ENCODE measurements at regions not wholly inside any gene's neighbourhood (a gene's known extent, or its start where the extent isn't known, plus 50 kb on each side); places are given as distances from the start of the nearest gene placed in this dataset.

DNA sequence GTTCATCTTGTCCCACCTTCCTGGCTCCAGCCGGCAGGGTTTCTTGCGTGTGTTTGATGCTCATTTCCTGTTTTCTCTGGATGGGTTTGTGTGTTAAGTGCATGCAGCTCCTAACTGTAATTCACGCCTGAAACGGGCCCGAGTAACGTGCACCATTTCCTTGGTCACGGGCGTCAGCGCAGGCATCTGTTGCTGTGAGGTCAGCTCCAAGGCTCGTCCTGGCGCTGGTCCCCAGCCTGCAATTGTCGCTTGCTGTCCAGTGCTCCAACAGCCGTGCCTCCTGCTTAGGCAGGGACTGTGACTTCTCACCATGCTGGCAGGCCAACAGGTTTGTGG lies 201.1 kb downstream of the GLRX3 start:
- intact Hi-C loops (cut with DNase I) = no loop called here
- no peaks in the 10 kb centered on the region for H3K27me3 ChIP-seq (replicated peaks; ENCODE audit: insufficient read depth)
- TF ChIP-seq POLR2AphosphoS5 (IDR thresholded peaks at IDR 0.05) (no peak), POLR2A (IDR thresholded peaks at IDR 0.05) (no peak)
- TF ChIP-seq, protein P1, sequence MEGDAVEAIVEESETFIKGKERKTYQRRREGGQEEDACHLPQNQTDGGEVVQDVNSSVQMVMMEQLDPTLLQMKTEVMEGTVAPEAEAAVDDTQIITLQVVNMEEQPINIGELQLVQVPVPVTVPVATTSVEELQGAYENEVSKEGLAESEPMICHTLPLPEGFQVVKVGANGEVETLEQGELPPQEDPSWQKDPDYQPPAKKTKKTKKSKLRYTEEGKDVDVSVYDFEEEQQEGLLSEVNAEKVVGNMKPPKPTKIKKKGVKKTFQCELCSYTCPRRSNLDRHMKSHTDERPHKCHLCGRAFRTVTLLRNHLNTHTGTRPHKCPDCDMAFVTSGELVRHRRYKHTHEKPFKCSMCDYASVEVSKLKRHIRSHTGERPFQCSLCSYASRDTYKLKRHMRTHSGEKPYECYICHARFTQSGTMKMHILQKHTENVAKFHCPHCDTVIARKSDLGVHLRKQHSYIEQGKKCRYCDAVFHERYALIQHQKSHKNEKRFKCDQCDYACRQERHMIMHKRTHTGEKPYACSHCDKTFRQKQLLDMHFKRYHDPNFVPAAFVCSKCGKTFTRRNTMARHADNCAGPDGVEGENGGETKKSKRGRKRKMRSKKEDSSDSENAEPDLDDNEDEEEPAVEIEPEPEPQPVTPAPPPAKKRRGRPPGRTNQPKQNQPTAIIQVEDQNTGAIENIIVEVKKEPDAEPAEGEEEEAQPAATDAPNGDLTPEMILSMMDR (IDR thresholded peaks at IDR 0.05) = no peak
- DNase-seq (ENCODE audit: low spot score) = no peak
- H3K36me3 ChIP-seq = no peaks in the 10 kb centered on the region
- H3K27ac ChIP-seq = no peak overlapping the region
- H3K9me3 ChIP-seq = no peaks in the 10 kb centered on the region
- 70% methylated on average over 13 of the region's 13 CpGs for WGBS
- H3K4me3 ChIP-seq = no peak overlapping the region
- no peaks in the 10 kb centered on the region for H3K4me1 ChIP-seq (replicated peaks)

GRCh38 chr10:130337696-130338635 lies 201.8 kb downstream of the GLRX3 start:
- Histone ChIP-seq H3K27me3 (replicated peaks; ENCODE audit: insufficient read depth) (no peaks in the 10 kb centered on the region), H3K4me1 (replicated peaks) (no peaks in the 10 kb centered on the region), H3K9me3 (no peaks in the 10 kb centered on the region), H3K27ac (no peak overlapping the region), H3K36me3 (no peaks in the 10 kb centered on the region), H3K4me3 (no peak overlapping the region)
- intact Hi-C loops (cut with DNase I) = no loop called here
- WGBS = 81% methylated on average over 18 of the region's 19 CpGs
- TF ChIP-seq, protein P1 (IDR thresholded peaks at IDR 0.05) = no peak
- no peak for TF ChIP-seq POLR2AphosphoS5 (IDR thresholded peaks at IDR 0.05)
- TF ChIP-seq POLR2A (IDR thresholded peaks at IDR 0.05) = no peak
- no peak for DNase-seq (ENCODE audit: low spot score)

- no peak overlapping the region for H3K27ac ChIP-seq
- no peaks in the 10 kb centered on the region for H3K4me1 ChIP-seq (replicated peaks)
- H3K27me3 ChIP-seq (replicated peaks; ENCODE audit: insufficient read depth) = no peaks in the 10 kb centered on the region
- no peaks in the 10 kb centered on the region for H3K9me3 ChIP-seq
- H3K36me3 ChIP-seq = no peaks in the 10 kb centered on the region
- TF ChIP-seq POLR2AphosphoS5 (IDR thresholded peaks at IDR 0.05) (no peak), POLR2A (IDR thresholded peaks at IDR 0.05) (no peak)
- TF ChIP-seq, protein P1 (IDR thresholded peaks at IDR 0.05) = no peak
- peak; percentile 2 for DNase-seq (ENCODE audit: low spot score)
- intact Hi-C loops (cut with DNase I) = no loop called here
- no peak overlapping the region for H3K4me3 ChIP-seq
- 83% methylated on average over 5 of the region's 5 CpGs for WGBS
Observed at GRCh38 chr10:130338636-130339024, 202.4 kb downstream of the GLRX3 start.

DNA sequence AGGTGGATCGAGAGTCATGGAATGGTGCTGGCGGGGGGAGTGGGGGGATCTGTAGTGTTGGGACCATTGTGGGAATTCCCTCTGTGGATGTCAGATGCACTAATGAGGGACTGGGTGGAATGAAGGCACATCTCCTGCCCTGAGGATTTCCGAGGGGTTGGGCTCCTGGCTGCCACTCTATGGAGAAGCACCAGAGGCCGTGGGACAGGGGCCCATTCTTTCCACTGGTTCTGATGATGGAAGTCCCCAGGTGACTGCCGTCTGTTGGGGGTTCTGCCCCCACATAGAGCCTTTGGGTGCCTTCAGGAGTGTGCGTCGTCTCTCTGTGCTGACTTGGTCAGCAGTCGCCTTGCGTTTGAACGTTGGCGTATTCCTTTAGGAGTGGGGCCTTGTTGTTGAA lies 202.9 kb downstream of the GLRX3 start:
- Histone ChIP-seq H3K27me3 (replicated peaks; ENCODE audit: insufficient read depth) (no peaks in the 10 kb centered on the region), H3K4me3 (no peak overlapping the region), H3K9me3 (no peaks in the 10 kb centered on the region), H3K36me3 (no peaks in the 10 kb centered on the region), H3K27ac (no peak overlapping the region), H3K4me1 (replicated peaks) (no peaks in the 10 kb centered on the region)
- 86% methylated on average over 11 of the region's 11 CpGs for WGBS
- no peak for DNase-seq (ENCODE audit: low spot score)
- intact Hi-C loops (cut with DNase I) = no loop called here
- TF ChIP-seq POLR2A (IDR thresholded peaks at IDR 0.05) (no peak), POLR2AphosphoS5 (IDR thresholded peaks at IDR 0.05) (no peak)
- TF ChIP-seq, protein P1 (IDR thresholded peaks at IDR 0.05) = no peak

DNA sequence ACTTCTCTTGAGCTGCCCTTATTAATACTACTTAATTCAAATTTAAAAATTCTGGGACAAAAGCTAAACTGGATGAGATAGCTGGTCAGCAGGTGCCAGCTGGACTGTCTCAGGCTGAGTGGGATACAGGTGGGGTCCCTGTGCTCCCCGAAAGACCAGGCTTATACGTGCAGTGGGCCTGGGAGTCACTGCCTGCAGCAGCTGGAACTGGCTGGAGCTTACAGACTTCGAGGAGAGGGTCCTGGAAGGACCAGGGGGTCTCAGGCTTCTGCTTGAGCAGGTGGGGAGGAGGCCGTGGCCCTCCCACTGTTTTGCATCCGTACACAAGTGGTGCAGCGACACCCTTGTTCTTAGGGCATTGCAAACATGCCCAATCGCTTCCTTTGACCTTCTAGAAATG lies 203.7 kb downstream of the GLRX3 start:
- Histone ChIP-seq H3K27me3 (replicated peaks; ENCODE audit: insufficient read depth) (no peaks in the 10 kb centered on the region), H3K4me1 (replicated peaks) (no peaks in the 10 kb centered on the region), H3K9me3 (no peaks in the 10 kb centered on the region), H3K27ac (no peak overlapping the region), H3K36me3 (no peaks in the 10 kb centered on the region), H3K4me3 (no peak overlapping the region)
- intact Hi-C loops (cut with DNase I) = no loop called here
- no peak for DNase-seq (ENCODE audit: low spot score)
- no peak for TF ChIP-seq POLR2A (IDR thresholded peaks at IDR 0.05)
- TF ChIP-seq, protein P1 (IDR thresholded peaks at IDR 0.05) = no peak
- TF ChIP-seq POLR2AphosphoS5 (IDR thresholded peaks at IDR 0.05) = no peak
- WGBS = 82% methylated on average over 7 of the region's 7 CpGs
